ENCODE measurements at regions not wholly inside any gene's neighbourhood (a gene's known extent, or its start where the extent isn't known, plus 50 kb on each side); places are given as distances from the start of the nearest gene placed in this dataset.

- DNase-seq (no peak), ATAC-seq (no peak)
- Mint-ChIP-seq H3K27me3 (no peaks in the 10 kb centered on the region), H3K4me3 (no peak overlapping the region), H3K36me3 (ENCODE audit: low read depth) (no peaks in the 10 kb centered on the region), H3K9me3 (no peaks in the 10 kb centered on the region), H3K27ac (no peak overlapping the region), H3K4me1 (ENCODE audit: low read depth) (no peaks in the 10 kb centered on the region)
- ChIA-PET POLR2A (no interaction called here), CTCF (no interaction called here)
- no peak for TF ChIP-seq CTCF (IDR thresholded peaks at IDR 0.05)
- intact Hi-C loops (cut with micrococcal nuclease), result no loop called here
Observed at GRCh38 chr3:137519602-137520001, 244.5 kb upstream of the SOX14 start.

GRCh38 chr3:137524751-137525150, 239.4 kb upstream of the SOX14 start:
- no peaks in the 10 kb centered on the region for H3K4me1 Mint-ChIP-seq (ENCODE audit: low read depth)

GRCh38 chr3:137525471-137525870, 238.6 kb upstream of the SOX14 start:
- no peaks in the 10 kb centered on the region for H3K27me3 Mint-ChIP-seq
- no peaks in the 10 kb centered on the region for H3K36me3 Mint-ChIP-seq (ENCODE audit: low read depth)
- ChIA-PET CTCF (no interaction called here), POLR2A (no interaction called here)
- DNase-seq (no peak), ATAC-seq (no peak)
- H3K27ac Mint-ChIP-seq, result no peak overlapping the region
- no peaks in the 10 kb centered on the region for H3K4me1 Mint-ChIP-seq (ENCODE audit: low read depth)
- no peaks in the 10 kb centered on the region for H3K9me3 Mint-ChIP-seq
- no peak overlapping the region for H3K4me3 Mint-ChIP-seq
- intact Hi-C loops (cut with micrococcal nuclease), result no loop called here
- no peak for TF ChIP-seq CTCF (IDR thresholded peaks at IDR 0.05)

More at GRCh38 chr3:137524751-137525150, 239.4 kb upstream of the SOX14 start:
- DNase-seq (no peak), ATAC-seq (no peak)
- no peaks in the 10 kb centered on the region for H3K36me3 Mint-ChIP-seq (ENCODE audit: low read depth)
- POLR2A ChIA-PET, result no interaction called here
- intact Hi-C loops (cut with micrococcal nuclease), result no loop called here
- no peaks in the 10 kb centered on the region for H3K27me3 Mint-ChIP-seq
- no peak overlapping the region for H3K27ac Mint-ChIP-seq
- no peaks in the 10 kb centered on the region for H3K9me3 Mint-ChIP-seq
- TF ChIP-seq CTCF (IDR thresholded peaks at IDR 0.05), result no peak
- CTCF ChIA-PET, result no interaction called here
- no peak overlapping the region for H3K4me3 Mint-ChIP-seq

GRCh38 chr3:137542049-137542448, 222.1 kb upstream of the SOX14 start:
- Mint-ChIP-seq H3K4me3 (no peak overlapping the region), H3K36me3 (ENCODE audit: low read depth) (no peaks in the 10 kb centered on the region), H3K27ac (no peak overlapping the region), H3K9me3 (peaks cover 13% of the 10 kb centered on the region), H3K4me1 (ENCODE audit: low read depth) (no peaks in the 10 kb centered on the region), H3K27me3 (no peaks in the 10 kb centered on the region)
- no peak for DNase-seq
- ChIA-PET CTCF (no interaction called here), POLR2A (no interaction called here)
- intact Hi-C loops (cut with micrococcal nuclease), result no loop called here
- ATAC-seq, result no peak
- no peak for TF ChIP-seq CTCF (IDR thresholded peaks at IDR 0.05)

- TF ChIP-seq CTCF (IDR thresholded peaks at IDR 0.05), result no peak
- H3K4me3 Mint-ChIP-seq, result no peak overlapping the region
Observed at GRCh38 chr3:137554242-137554641, 209.9 kb upstream of the SOX14 start.

More at GRCh38 chr3:137554242-137554641, 209.9 kb upstream of the SOX14 start:
- no peak for ATAC-seq
- intact Hi-C loops (cut with micrococcal nuclease), result no loop called here
- ChIA-PET POLR2A (no interaction called here), CTCF (no interaction called here)
- no peak for DNase-seq
- no peaks in the 10 kb centered on the region for H3K36me3 Mint-ChIP-seq (ENCODE audit: low read depth)
- no peak overlapping the region for H3K27ac Mint-ChIP-seq
- H3K27me3 Mint-ChIP-seq, result no peaks in the 10 kb centered on the region
- H3K9me3 Mint-ChIP-seq, result no peaks in the 10 kb centered on the region
- no peaks in the 10 kb centered on the region for H3K4me1 Mint-ChIP-seq (ENCODE audit: low read depth)
